ENCODE measurements at regions not wholly inside any gene's neighbourhood (a gene's known extent, or its start where the extent isn't known, plus 50 kb on each side); places are given as distances from the start of the nearest gene placed in this dataset.

DNA sequence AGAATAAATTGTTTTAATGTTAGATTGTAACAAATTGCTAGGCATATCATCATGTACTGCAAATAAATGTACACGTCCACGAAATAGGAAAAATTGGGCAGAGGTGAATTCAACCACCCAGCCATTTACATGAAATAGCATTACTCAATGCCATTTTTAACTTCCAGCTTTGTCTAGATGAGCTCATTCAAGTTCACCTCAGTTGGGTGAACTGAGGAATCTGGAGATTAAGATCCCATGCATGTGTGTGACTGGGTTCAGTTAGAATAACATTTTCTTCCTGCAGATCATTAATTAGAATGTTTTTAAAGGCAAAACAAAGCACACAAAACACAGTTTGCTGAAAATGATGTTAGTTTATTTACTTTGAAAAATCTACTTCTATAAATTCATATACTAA lies 767.8 kb upstream of the GOLIM4 start:
- H3K9me3 Mint-ChIP-seq = no peaks in the 10 kb centered on the region
- no peaks in the 10 kb centered on the region; the same call in 1 of the 2 replicates for H3K9me2 ChIP-seq (ENCODE audit: insufficient read depth)
- ATAC-seq = no peak
- no peak overlapping the region for H2AFZ ChIP-seq
- H3K36me3 ChIP-seq (ENCODE audit: insufficient read depth) = no peaks in the 10 kb centered on the region
- TF ChIP-seq ZNF114 (CRISPR knock-in tag; IDR thresholded peaks at IDR 0.05) (no peak), JUNB (IDR thresholded peaks at IDR 0.05; ENCODE audit: unreplicated experiment) (no peak), ZNF331 (CRISPR knock-in tag; IDR thresholded peaks at IDR 0.05; ENCODE audit: low read depth) (no peak), STAT1 (IDR thresholded peaks at IDR 0.05; ENCODE audit: unreplicated experiment) (no peak), CREB1 (CRISPR knock-in tag; IDR thresholded peaks at IDR 0.05; ENCODE audit: low read depth) (no peak), EZH2 (IDR thresholded peaks at IDR 0.05; ENCODE audit: low read depth, unreplicated experiment) (no peak), POLR2AphosphoS5 (IDR thresholded peaks at IDR 0.05; ENCODE audit: low read depth) (no peak), EZH2phosphoT487 (IDR thresholded peaks at IDR 0.05; ENCODE audit: unreplicated experiment) (no peak), NANOG (IDR thresholded peaks at IDR 0.05; ENCODE audit: borderline replicate concordance) (no peak)
- TF ChIP-seq, protein P1, sequence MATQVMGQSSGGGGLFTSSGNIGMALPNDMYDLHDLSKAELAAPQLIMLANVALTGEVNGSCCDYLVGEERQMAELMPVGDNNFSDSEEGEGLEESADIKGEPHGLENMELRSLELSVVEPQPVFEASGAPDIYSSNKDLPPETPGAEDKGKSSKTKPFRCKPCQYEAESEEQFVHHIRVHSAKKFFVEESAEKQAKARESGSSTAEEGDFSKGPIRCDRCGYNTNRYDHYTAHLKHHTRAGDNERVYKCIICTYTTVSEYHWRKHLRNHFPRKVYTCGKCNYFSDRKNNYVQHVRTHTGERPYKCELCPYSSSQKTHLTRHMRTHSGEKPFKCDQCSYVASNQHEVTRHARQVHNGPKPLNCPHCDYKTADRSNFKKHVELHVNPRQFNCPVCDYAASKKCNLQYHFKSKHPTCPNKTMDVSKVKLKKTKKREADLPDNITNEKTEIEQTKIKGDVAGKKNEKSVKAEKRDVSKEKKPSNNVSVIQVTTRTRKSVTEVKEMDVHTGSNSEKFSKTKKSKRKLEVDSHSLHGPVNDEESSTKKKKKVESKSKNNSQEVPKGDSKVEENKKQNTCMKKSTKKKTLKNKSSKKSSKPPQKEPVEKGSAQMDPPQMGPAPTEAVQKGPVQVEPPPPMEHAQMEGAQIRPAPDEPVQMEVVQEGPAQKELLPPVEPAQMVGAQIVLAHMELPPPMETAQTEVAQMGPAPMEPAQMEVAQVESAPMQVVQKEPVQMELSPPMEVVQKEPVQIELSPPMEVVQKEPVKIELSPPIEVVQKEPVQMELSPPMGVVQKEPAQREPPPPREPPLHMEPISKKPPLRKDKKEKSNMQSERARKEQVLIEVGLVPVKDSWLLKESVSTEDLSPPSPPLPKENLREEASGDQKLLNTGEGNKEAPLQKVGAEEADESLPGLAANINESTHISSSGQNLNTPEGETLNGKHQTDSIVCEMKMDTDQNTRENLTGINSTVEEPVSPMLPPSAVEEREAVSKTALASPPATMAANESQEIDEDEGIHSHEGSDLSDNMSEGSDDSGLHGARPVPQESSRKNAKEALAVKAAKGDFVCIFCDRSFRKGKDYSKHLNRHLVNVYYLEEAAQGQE (IDR thresholded peaks at IDR 0.05; ENCODE audit: unreplicated experiment) = no peak
- TF ChIP-seq, protein P2, sequence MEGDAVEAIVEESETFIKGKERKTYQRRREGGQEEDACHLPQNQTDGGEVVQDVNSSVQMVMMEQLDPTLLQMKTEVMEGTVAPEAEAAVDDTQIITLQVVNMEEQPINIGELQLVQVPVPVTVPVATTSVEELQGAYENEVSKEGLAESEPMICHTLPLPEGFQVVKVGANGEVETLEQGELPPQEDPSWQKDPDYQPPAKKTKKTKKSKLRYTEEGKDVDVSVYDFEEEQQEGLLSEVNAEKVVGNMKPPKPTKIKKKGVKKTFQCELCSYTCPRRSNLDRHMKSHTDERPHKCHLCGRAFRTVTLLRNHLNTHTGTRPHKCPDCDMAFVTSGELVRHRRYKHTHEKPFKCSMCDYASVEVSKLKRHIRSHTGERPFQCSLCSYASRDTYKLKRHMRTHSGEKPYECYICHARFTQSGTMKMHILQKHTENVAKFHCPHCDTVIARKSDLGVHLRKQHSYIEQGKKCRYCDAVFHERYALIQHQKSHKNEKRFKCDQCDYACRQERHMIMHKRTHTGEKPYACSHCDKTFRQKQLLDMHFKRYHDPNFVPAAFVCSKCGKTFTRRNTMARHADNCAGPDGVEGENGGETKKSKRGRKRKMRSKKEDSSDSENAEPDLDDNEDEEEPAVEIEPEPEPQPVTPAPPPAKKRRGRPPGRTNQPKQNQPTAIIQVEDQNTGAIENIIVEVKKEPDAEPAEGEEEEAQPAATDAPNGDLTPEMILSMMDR (conservative IDR thresholded peaks at IDR 0.05; ENCODE audit: low read depth in 2 of 2) = no peak
- TF ChIP-seq, protein P3, sequence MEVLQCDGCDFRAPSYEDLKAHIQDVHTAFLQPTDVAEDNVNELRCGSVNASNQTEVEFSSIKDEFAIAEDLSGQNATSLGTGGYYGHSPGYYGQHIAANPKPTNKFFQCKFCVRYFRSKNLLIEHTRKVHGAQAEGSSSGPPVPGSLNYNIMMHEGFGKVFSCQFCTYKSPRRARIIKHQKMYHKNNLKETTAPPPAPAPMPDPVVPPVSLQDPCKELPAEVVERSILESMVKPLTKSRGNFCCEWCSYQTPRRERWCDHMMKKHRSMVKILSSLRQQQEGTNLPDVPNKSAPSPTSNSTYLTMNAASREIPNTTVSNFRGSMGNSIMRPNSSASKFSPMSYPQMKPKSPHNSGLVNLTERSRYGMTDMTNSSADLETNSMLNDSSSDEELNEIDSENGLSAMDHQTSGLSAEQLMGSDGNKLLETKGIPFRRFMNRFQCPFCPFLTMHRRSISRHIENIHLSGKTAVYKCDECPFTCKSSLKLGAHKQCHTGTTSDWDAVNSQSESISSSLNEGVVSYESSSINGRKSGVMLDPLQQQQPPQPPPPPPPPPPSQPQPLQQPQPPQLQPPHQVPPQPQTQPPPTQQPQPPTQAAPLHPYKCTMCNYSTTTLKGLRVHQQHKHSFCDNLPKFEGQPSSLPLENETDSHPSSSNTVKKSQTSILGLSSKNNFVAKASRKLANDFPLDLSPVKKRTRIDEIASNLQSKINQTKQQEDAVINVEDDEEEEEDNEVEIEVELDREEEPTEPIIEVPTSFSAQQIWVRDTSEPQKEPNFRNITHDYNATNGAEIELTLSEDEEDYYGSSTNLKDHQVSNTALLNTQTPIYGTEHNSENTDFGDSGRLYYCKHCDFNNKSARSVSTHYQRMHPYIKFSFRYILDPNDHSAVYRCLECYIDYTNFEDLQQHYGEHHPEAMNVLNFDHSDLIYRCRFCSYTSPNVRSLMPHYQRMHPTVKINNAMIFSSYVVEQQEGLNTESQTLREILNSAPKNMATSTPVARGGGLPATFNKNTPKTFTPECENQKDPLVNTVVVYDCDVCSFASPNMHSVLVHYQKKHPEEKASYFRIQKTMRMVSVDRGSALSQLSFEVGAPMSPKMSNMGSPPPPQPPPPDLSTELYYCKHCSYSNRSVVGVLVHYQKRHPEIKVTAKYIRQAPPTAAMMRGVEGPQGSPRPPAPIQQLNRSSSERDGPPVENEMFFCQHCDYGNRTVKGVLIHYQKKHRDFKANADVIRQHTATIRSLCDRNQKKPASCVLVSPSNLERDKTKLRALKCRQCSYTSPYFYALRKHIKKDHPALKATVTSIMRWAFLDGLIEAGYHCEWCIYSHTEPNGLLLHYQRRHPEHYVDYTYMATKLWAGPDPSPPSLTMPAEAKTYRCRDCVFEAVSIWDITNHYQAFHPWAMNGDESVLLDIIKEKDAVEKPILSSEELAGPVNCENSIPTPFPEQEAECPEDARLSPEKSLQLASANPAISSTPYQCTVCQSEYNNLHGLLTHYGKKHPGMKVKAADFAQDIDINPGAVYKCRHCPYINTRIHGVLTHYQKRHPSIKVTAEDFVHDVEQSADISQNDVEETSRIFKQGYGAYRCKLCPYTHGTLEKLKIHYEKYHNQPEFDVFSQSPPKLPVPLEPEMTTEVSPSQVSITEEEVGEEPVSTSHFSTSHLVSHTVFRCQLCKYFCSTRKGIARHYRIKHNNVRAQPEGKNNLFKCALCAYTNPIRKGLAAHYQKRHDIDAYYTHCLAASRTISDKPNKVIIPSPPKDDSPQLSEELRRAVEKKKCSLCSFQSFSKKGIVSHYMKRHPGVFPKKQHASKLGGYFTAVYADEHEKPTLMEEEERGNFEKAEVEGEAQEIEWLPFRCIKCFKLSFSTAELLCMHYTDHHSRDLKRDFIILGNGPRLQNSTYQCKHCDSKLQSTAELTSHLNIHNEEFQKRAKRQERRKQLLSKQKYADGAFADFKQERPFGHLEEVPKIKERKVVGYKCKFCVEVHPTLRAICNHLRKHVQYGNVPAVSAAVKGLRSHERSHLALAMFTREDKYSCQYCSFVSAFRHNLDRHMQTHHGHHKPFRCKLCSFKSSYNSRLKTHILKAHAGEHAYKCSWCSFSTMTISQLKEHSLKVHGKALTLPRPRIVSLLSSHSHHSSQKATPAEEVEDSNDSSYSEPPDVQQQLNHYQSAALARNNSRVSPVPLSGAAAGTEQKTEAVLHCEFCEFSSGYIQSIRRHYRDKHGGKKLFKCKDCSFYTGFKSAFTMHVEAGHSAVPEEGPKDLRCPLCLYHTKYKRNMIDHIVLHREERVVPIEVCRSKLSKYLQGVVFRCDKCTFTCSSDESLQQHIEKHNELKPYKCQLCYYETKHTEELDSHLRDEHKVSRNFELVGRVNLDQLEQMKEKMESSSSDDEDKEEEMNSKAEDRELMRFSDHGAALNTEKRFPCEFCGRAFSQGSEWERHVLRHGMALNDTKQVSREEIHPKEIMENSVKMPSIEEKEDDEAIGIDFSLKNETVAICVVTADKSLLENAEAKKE (CRISPR knock-in tag; IDR thresholded peaks at IDR 0.05) = no peak
- TF ChIP-seq, protein P4, sequence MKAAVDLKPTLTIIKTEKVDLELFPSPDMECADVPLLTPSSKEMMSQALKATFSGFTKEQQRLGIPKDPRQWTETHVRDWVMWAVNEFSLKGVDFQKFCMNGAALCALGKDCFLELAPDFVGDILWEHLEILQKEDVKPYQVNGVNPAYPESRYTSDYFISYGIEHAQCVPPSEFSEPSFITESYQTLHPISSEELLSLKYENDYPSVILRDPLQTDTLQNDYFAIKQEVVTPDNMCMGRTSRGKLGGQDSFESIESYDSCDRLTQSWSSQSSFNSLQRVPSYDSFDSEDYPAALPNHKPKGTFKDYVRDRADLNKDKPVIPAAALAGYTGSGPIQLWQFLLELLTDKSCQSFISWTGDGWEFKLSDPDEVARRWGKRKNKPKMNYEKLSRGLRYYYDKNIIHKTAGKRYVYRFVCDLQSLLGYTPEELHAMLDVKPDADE (IDR thresholded peaks at IDR 0.05) = no peak
- H3K27ac ChIP-seq (ENCODE audit: low read depth) = no peak overlapping the region
- no peak overlapping the region for H3K4me3 Mint-ChIP-seq
- 0 out of 2 replicates have a peak, but pooled peaks cover 8% of the 10 kb centered on the region for H3K4me1 ChIP-seq (ENCODE audit: insufficient read depth)
- H3K27me3 Mint-ChIP-seq (ENCODE audit: insufficient read depth, low read depth, poor library complexity) = no peaks in the 10 kb centered on the region
- H3K4me1 Mint-ChIP-seq = peaks cover 10% of the 10 kb centered on the region; the same call in 2 of the 3 replicates
- H3K79me2 ChIP-seq (replicated peaks; ENCODE audit: insufficient read depth) = no peaks in the 10 kb centered on the region
- no peaks in the 10 kb centered on the region; the same call in 2 of the 3 replicates for H3K36me3 Mint-ChIP-seq (ENCODE audit: low read depth)
- no peaks in the 10 kb centered on the region for H3F3A ChIP-seq (replicated peaks; ENCODE audit: low read depth)
- no peak overlapping the region for H3K27ac Mint-ChIP-seq
- no peak overlapping the region for H3K4me3 ChIP-seq
- DNase-seq (ENCODE audit: low spot score) = no peak
- no peak overlapping the region for H3K4me2 ChIP-seq
- no peaks in the 10 kb centered on the region for H4K20me1 ChIP-seq (replicated peaks; ENCODE audit: insufficient read depth)
- H3K27me3 ChIP-seq (ENCODE audit: insufficient read depth) = no peaks in the 10 kb centered on the region

Data from GM23338 (cell line).